Keratinocyte (primary cell): ENCODE measurements at regions not wholly inside any gene's neighbourhood (a gene's known extent, or its start where the extent isn't known, plus 50 kb on each side); places are given as distances from the start of the nearest gene placed in this dataset.

Experiments used
- DNase-seq: peaks from one replicate; pipeline ENCODE4 v3.0.0-alpha.2; 2011; ENCODE audit warnings: low read depth, missing footprints, low spot score
- FAIRE-seq: peaks from 2 replicates; lab custom pipeline; 2011; peaks lifted over from hg19 to GRCh38; lab: Jason Lieb, UNC
- H2AFZ ChIP-seq: 2 replicates; pipeline ENCODE4 v1.6.0; 2012; ENCODE audit warnings: low read length, control low read depth, inconsistent platforms; ENCODE audit not compliant: control insufficient read depth
- H3K27ac ChIP-seq: 2 replicates; pipeline ENCODE4 v1.5.1; 2011; ENCODE audit warnings: low read length; ENCODE audit not compliant: control insufficient read depth, insufficient read depth
- H3K27me3 ChIP-seq: 3 replicates; pipeline ENCODE4 v1.6.0; 2011; ENCODE audit warnings: low read length; ENCODE audit not compliant: control insufficient read depth, insufficient read depth; ENCODE audit errors: extremely low read depth
- H3K36me3 ChIP-seq, 2 experiments: 2 replicates in 1 of 2; 3 replicates in 1 of 2; pipeline ENCODE4 v1.5.1; 2011; ENCODE audit warnings: low read length in 2 of 2, mild to moderate bottlenecking in 1 of 2; ENCODE audit not compliant: control insufficient read depth in 2 of 2, insufficient read depth in 2 of 2; ENCODE audit errors: extremely low read depth in 1 of 2
- H3K4me1 ChIP-seq: 3 replicates; pipeline ENCODE4 v1.5.1; 2011; ENCODE audit warnings: low read length; ENCODE audit not compliant: control insufficient read depth, insufficient read depth; ENCODE audit errors: extremely low read depth
- H3K4me2 ChIP-seq: 3 replicates; pipeline ENCODE4 v1.6.0; 2011; ENCODE audit warnings: low read depth, low read length; ENCODE audit not compliant: control insufficient read depth, insufficient read depth; ENCODE audit errors: extremely low read depth
- H3K4me3 ChIP-seq, 3 experiments: fragments of 200-600 bp in 1 of 3; sonication (generic) in 1 of 3; 2 replicates in 2 of 3; 3 replicates in 1 of 3; pipeline ENCODE4 v1.5.1; 2011 to 2016; ENCODE audit warnings: low read length in 3 of 3, mild to moderate bottlenecking in 3 of 3, control low read depth in 2 of 3, inconsistent platforms in 1 of 3, low read depth in 1 of 3, mixed read lengths in 1 of 3, mixed run types in 1 of 3, moderate library complexity in 1 of 3; ENCODE audit not compliant: control insufficient read depth in 2 of 3, insufficient read depth in 2 of 3; ENCODE audit errors: extremely low read depth in 1 of 3
- H3K79me2 ChIP-seq: 2 replicates; pipeline ENCODE4 v1.6.0; 2012; ENCODE audit warnings: low read length; ENCODE audit not compliant: control insufficient read depth, insufficient read depth
- H3K9ac ChIP-seq: 3 replicates; pipeline ENCODE4 v1.6.0; 2011; ENCODE audit warnings: low read length; ENCODE audit not compliant: control insufficient read depth, insufficient read depth; ENCODE audit errors: extremely low read depth
- H3K9me1 ChIP-seq: 3 replicates; pipeline ENCODE4 v1.6.0; 2011; ENCODE audit warnings: low read length; ENCODE audit not compliant: control insufficient read depth, insufficient read depth; ENCODE audit errors: extremely low read depth
- H3K9me3 ChIP-seq: 2 replicates; pipeline ENCODE4 v1.5.1; 2012; ENCODE audit warnings: low read depth, low read length; ENCODE audit not compliant: control insufficient read depth
- H4K20me1 ChIP-seq: 3 replicates; pipeline ENCODE4 v1.6.0; 2011; ENCODE audit warnings: low read length; ENCODE audit not compliant: control insufficient read depth, insufficient read depth; ENCODE audit errors: extremely low read depth
- CTCF ChIP-seq, 3 experiments: IDR thresholded peaks in 1 of 3; conservative IDR thresholded peaks in 1 of 3; optimal IDR thresholded peaks in 1 of 3; 2 replicates in 2 of 3; 3 replicates in 1 of 3; pipeline versions ENCODE3 to v1.5.1; 2011; ENCODE audit warnings: low read length in 3 of 3, mild to moderate bottlenecking in 3 of 3, moderate library complexity in 2 of 3, control low read depth in 1 of 3, inconsistent platforms in 1 of 3; ENCODE audit not compliant: insufficient read depth in 2 of 3; ENCODE audit errors: extremely low read depth in 1 of 3
- EZH2 ChIP-seq: IDR thresholded peaks from one replicate; pipeline ENCODE4 v1.6.1; 2012; ENCODE audit warnings: inconsistent platforms, mild to moderate bottlenecking, low read length, moderate library complexity
- dilution Hi-C: fragments of 300-500 bp; cut with MboI; formaldehyde crosslinking; loops from one replicate; pipeline ENCODE4 v1.7.0; 2020; ENCODE audit warnings: low sequenced_read_pairs; ENCODE audit not compliant: extremely low pct_ligation_motif_present

- dilution Hi-C loops: no loop called here
Observed at GRCh38 chrX:73992019-73992418, 139.5 kb upstream of the XIST start.

GRCh38 chrX:73987166-73987565 is 134.7 kb upstream of the XIST start:
- Histone ChIP-seq H3K27ac (no peak overlapping the region), H3K9me1 (no peaks in the 10 kb centered on the region), H3K4me3 (no peak overlapping the region), H3K4me2 (no peak overlapping the region), H2AFZ (no peak overlapping the region), H3K36me3 (no peaks in the 10 kb centered on the region), H3K9ac (no peak overlapping the region), H3K79me2 (peaks cover 8% of the 10 kb centered on the region), H4K20me1 (no peaks in the 10 kb centered on the region), H3K9me3 (no peaks in the 10 kb centered on the region), H3K27me3 (no peaks in the 10 kb centered on the region), H3K4me1 (no peaks in the 10 kb centered on the region)
- dilution Hi-C loops: no loop called here
- peak; percentile 71 for FAIRE-seq
- no peak for TF ChIP-seq EZH2
- no peak for TF ChIP-seq CTCF (optimal IDR thresholded peaks at IDR 0.05 in 1 of 3, IDR thresholded peaks at IDR 0.05 in 1 of 3, conservative IDR thresholded peaks at IDR 0.05 in 1 of 3; ENCODE audit: extremely low read depth in 1 of 3, insufficient read depth in 2 of 3, low read length in 3 of 3)
- DNase-seq: no peak

More at GRCh38 chrX:73992019-73992418, 139.5 kb upstream of the XIST start:
- H3K36me3 ChIP-seq: no peaks in the 10 kb centered on the region
- H3K79me2 ChIP-seq: no peaks in the 10 kb centered on the region
- no peaks in the 10 kb centered on the region for H3K9me1 ChIP-seq
- FAIRE-seq (no peak), DNase-seq (no peak)
- H3K27ac ChIP-seq: no peak overlapping the region
- no peak overlapping the region for H3K4me2 ChIP-seq
- no peaks in the 10 kb centered on the region for H3K4me1 ChIP-seq
- H3K9ac ChIP-seq: no peak overlapping the region
- H4K20me1 ChIP-seq: no peaks in the 10 kb centered on the region
- H3K4me3 ChIP-seq: no peak overlapping the region
- H3K27me3 ChIP-seq: no peaks in the 10 kb centered on the region
- H2AFZ ChIP-seq: no peak overlapping the region
- H3K9me3 ChIP-seq: no peaks in the 10 kb centered on the region
- TF ChIP-seq CTCF (optimal IDR thresholded peaks at IDR 0.05 in 1 of 3, IDR thresholded peaks at IDR 0.05 in 1 of 3, conservative IDR thresholded peaks at IDR 0.05 in 1 of 3; ENCODE audit: extremely low read depth in 1 of 3, insufficient read depth in 2 of 3, low read length in 3 of 3): no peak
- no peak for TF ChIP-seq EZH2
